IPS-11a (cell line): ENCODE measurements at regions not wholly inside any gene's neighbourhood (a gene's known extent, or its start where the extent isn't known, plus 50 kb on each side); places are given as distances from the start of the nearest gene placed in this dataset.

ENCODE experiments used
- H3K4me3 ChIP-seq: one replicate; pipeline ENCODE4 v1.5.1; 2013; ENCODE audit warnings: low read depth, low read length, control low read depth

- H3K4me3 ChIP-seq, result no peak overlapping the region
These were observed 173.5 kb downstream of the DLL1 start for GRCh38 chr6:170117111-170117972.

- no peak overlapping the region for H3K4me3 ChIP-seq
These were observed 174.2 kb downstream of the DLL1 start for GRCh38 chr6:170116636-170117035.

- H3K4me3 ChIP-seq, result no peak overlapping the region
These were observed 175.7 kb downstream of the DLL1 start for GRCh38 chr6:170114956-170115855.

GRCh38 chr6:170114187-170114945, 176.5 kb downstream of the DLL1 start:
- H3K4me3 ChIP-seq, result no peak overlapping the region

GRCh38 chr6:170113141-170113540, 177.7 kb downstream of the DLL1 start:
- H3K4me3 ChIP-seq, result no peak overlapping the region

GRCh38 chr6:170112583-170112860, 178.4 kb downstream of the DLL1 start:
- H3K4me3 ChIP-seq, result no peak overlapping the region

GRCh38 chr6:170111816-170112582, 178.9 kb downstream of the DLL1 start:
- no peak overlapping the region for H3K4me3 ChIP-seq

- no peak overlapping the region for H3K4me3 ChIP-seq
These were observed 179.7 kb downstream of the DLL1 start for GRCh38 chr6:170111141-170111664.

- H3K4me3 ChIP-seq, result no peak overlapping the region
These were observed 180.4 kb downstream of the DLL1 start for GRCh38 chr6:170110201-170111140.

- no peak overlapping the region for H3K4me3 ChIP-seq
These were observed 181.8 kb downstream of the DLL1 start for GRCh38 chr6:170108890-170109587.

GRCh38 chr6:170108456-170108855, 182.4 kb downstream of the DLL1 start:
- no peak overlapping the region for H3K4me3 ChIP-seq

GRCh38 chr6:170107606-170108222, 183.2 kb downstream of the DLL1 start:
- no peak overlapping the region for H3K4me3 ChIP-seq

GRCh38 chr6:170106906-170107525, 183.9 kb downstream of the DLL1 start:
- no peak overlapping the region for H3K4me3 ChIP-seq

GRCh38 chr6:170102582-170103481, 188.0 kb downstream of the DLL1 start:
- no peak overlapping the region for H3K4me3 ChIP-seq

GRCh38 chr6:170102038-170102437, 188.8 kb downstream of the DLL1 start:
- H3K4me3 ChIP-seq, result no peak overlapping the region

- no peak overlapping the region for H3K4me3 ChIP-seq
These were observed 189.4 kb downstream of the DLL1 start for GRCh38 chr6:170101281-170102035.
